Thyroid gland (tissue), 4 donors: ENCODE measurements at regions not wholly inside any gene's neighbourhood (a gene's known extent, or its start where the extent isn't known, plus 50 kb on each side); places are given as distances from the start of the nearest gene placed in this dataset.

Source experiments
- DNase-seq, 2 donors: peaks; one replicate each; pipeline ENCODE4 v3.0.0-alpha.2; 2019
- H3K27ac ChIP-seq, 3 donors: fragments of 200-600 bp; sonication (generic); 1 replicate in 2 of 3; 2 replicates in 1 of 3; pipeline ENCODE4 v1.5.1; 2016 to 2019; ENCODE audit warnings: mild to moderate bottlenecking in 1 of 3, moderate library complexity in 1 of 3
- H3K27me3 ChIP-seq: fragments of 200-600 bp; sonication (generic); one replicate; pipeline ENCODE4 v1.5.1; 2019
- H3K36me3 ChIP-seq, 2 donors: fragments of 200-600 bp; sonication (generic); one replicate each; pipeline ENCODE4 v1.5.1; 2016 to 2019
- H3K4me1 ChIP-seq, 2 donors: fragments of 200-600 bp; sonication (generic); one replicate each; pipeline ENCODE4 v1.5.1; 2017 to 2019
- H3K4me3 ChIP-seq, 3 donors: fragments of 200-600 bp; sonication (generic); replicated peaks in 1 of 3; 1 replicate in 2 of 3; 2 replicates in 1 of 3; pipeline ENCODE4 v1.5.1; 2016; ENCODE audit warnings: mild to moderate bottlenecking in 1 of 3
- H3K9me3 ChIP-seq: fragments of 200-600 bp; sonication (generic); one replicate; pipeline ENCODE4 v1.5.1; 2017
- CTCF ChIP-seq, 6 experiments: fragments of 200-600 bp in 3 of 6; fragments of 450-650 bp in 3 of 6; sonication (generic) in 3 of 6; IDR thresholded peaks; one replicate each; pipeline ENCODE4 v1.5.1; 2016 to 2019; ENCODE audit warnings: antibody characterized with exemption in 6 of 6, mild to moderate bottlenecking in 2 of 6, inconsistent platforms in 1 of 6, moderate library complexity in 1 of 6
- POLR2A ChIP-seq, 2 donors: fragments of 450-650 bp; IDR thresholded peaks; one replicate each; pipeline ENCODE4 v1.6.1; 2017; ENCODE audit warnings: antibody characterized with exemption in 2 of 2, mild to moderate bottlenecking in 2 of 2, moderate library complexity in 1 of 2
- WGBS, 2 donors: methylation state at CpG; one replicate each; pipeline ENCODE4 v1.1.5; 2017; 5-methylcytosine and 5-hydroxymethylcytosine counted together
- intact Hi-C: fragments of 100-400 bp; cut with DNase I; formaldehyde crosslinking; loops from one replicate; pipeline ENCODE4 v1.15.1; 2023

- TF ChIP-seq POLR2A (IDR thresholded peaks at IDR 0.05): no peak
- TF ChIP-seq CTCF (IDR thresholded peaks at IDR 0.05): no peak
- WGBS, 2 donors: 81 to 85% methylated on average over 3 of the region's 3 CpGs
- intact Hi-C loops: no loop called here
Measured at GRCh38 chr6:99836471-99836870, 157.6 kb downstream of the MCHR2 start.

GRCh38 chr6:99838607-99839006, 155.4 kb downstream of the MCHR2 start:
- H3K4me1 ChIP-seq: no peaks in the 10 kb centered on the region
- no peak for DNase-seq
- no peaks in the 10 kb centered on the region for H3K36me3 ChIP-seq
- H3K27me3 ChIP-seq: no peaks in the 10 kb centered on the region
- 83 to 84% methylated on average over 2 of the region's 2 CpGs for WGBS, 2 donors
- intact Hi-C loops: no loop called here
- no peak overlapping the region for H3K27ac ChIP-seq
- H3K9me3 ChIP-seq: no peaks in the 10 kb centered on the region
- no peak for TF ChIP-seq CTCF (IDR thresholded peaks at IDR 0.05)
- no peak for TF ChIP-seq POLR2A (IDR thresholded peaks at IDR 0.05)
- H3K4me3 ChIP-seq: no peak overlapping the region

More at GRCh38 chr6:99836471-99836870, 157.6 kb downstream of the MCHR2 start:
- Histone ChIP-seq H3K27me3 (no peaks in the 10 kb centered on the region), H3K4me1 (no peaks in the 10 kb centered on the region), H3K4me3 (no peak overlapping the region), H3K36me3 (no peaks in the 10 kb centered on the region), H3K27ac (no peak overlapping the region), H3K9me3 (no peaks in the 10 kb centered on the region)
- DNase-seq: no peak

- no peak for TF ChIP-seq CTCF (IDR thresholded peaks at IDR 0.05)
- no peak for TF ChIP-seq POLR2A (IDR thresholded peaks at IDR 0.05)
- DNase-seq: no peak
- Histone ChIP-seq H3K9me3 (no peaks in the 10 kb centered on the region), H3K36me3 (no peaks in the 10 kb centered on the region), H3K4me3 (no peak overlapping the region), H3K27ac (no peak overlapping the region), H3K4me1 (no peaks in the 10 kb centered on the region), H3K27me3 (no peaks in the 10 kb centered on the region)
- WGBS, 2 donors: 52 to 89% methylated on average over 1 of the region's 1 CpG
- intact Hi-C loops: no loop called here
Measured at GRCh38 chr6:99841297-99841696, 152.7 kb downstream of the MCHR2 start.

GRCh38 chr6:99846006-99846405, 148.0 kb downstream of the MCHR2 start:
- H3K27me3 ChIP-seq: no peaks in the 10 kb centered on the region
- DNase-seq: no peak
- TF ChIP-seq POLR2A (IDR thresholded peaks at IDR 0.05) (no peak), CTCF (IDR thresholded peaks at IDR 0.05) (no peak)
- H3K27ac ChIP-seq: no peak overlapping the region
- no peak overlapping the region for H3K4me3 ChIP-seq
- no peaks in the 10 kb centered on the region for H3K4me1 ChIP-seq
- H3K9me3 ChIP-seq: no peaks in the 10 kb centered on the region
- WGBS, 2 donors: 86 to 91% methylated on average over 2 of the region's 2 CpGs
- intact Hi-C loops: no loop called here
- no peaks in the 10 kb centered on the region for H3K36me3 ChIP-seq

DNA sequence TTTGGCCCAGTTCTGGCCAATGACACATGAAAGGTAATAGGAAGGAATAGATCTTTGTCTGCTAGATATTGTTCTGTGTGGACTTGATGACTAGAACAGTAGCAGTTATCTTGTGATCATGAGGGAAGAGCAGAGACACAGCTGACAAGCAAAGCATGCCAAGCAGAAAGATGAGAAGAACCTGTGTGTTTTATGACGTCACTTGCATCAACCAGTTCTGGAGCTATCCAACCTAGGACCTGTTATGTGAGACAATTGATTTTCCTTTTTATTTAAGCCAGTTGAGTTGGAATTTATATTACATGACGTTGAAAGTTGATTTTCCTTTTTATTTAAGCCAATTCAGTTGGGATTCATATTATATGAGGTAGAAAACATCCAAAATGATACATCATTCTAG, 143.2 kb downstream of the MCHR2 start:
- Histone ChIP-seq H3K9me3 (no peaks in the 10 kb centered on the region), H3K4me3 (no peak overlapping the region), H3K27ac (no peak overlapping the region), H3K4me1 (no peaks in the 10 kb centered on the region), H3K27me3 (no peaks in the 10 kb centered on the region), H3K36me3 (no peaks in the 10 kb centered on the region)
- intact Hi-C loops: no loop called here
- DNase-seq: no peak
- TF ChIP-seq POLR2A (IDR thresholded peaks at IDR 0.05) (no peak), CTCF (IDR thresholded peaks at IDR 0.05) (no peak)
- 70 to 73% methylated on average over 2 of the region's 2 CpGs for WGBS, 2 donors
